PC-9 (cell line): ENCODE measurements at regions not wholly inside any gene's neighbourhood (a gene's known extent, or its start where the extent isn't known, plus 50 kb on each side); places are given as distances from the start of the nearest gene placed in this dataset.

Source experiments
- BruUV-seq: library from RNA; stranded (reverse); fragments of 400-500 nt; replicated peaks from 2 replicates; lab custom pipeline; 2021; lab: Mats Ljungman, UMichigan
- CTCF ChIA-PET: fragments of 300-600 bp; sonication (Branson Sonifier 250); formaldehyde crosslinking; loops from one replicate; lab custom pipeline; 2022; ENCODE audit warnings: antibody characterized with exemption; lab: Charles Lee
- POLR2A ChIA-PET: fragments of 300-600 bp; sonication (Branson Sonifier 250); formaldehyde crosslinking; loops from one replicate; lab custom pipeline; 2022; ENCODE audit warnings: antibody characterized with exemption; ENCODE audit not compliant: unreplicated experiment; lab: Charles Lee
- DNase-seq, 2 experiments: peaks; one replicate each; pipeline versions ENCODE4 v3.0.0 to v3.0.0-alpha.2; 2015 to 2022; ENCODE audit warnings: mixed read lengths in 1 of 2
- H2AFZ ChIP-seq: fragments of 200-600 bp; sonication (generic); 2 replicates; pipeline ENCODE4 v1.8.1; 2017; ENCODE audit warnings: antibody characterized with exemption
- H3F3A ChIP-seq: fragments of 200-600 bp; sonication (generic); 2 replicates; pipeline ENCODE4 v1.8.1; 2017; ENCODE audit warnings: antibody characterized with exemption, mild to moderate bottlenecking, low read depth; ENCODE audit not compliant: insufficient read depth
- H3K27ac ChIP-seq: fragments of 200-600 bp; sonication (generic); 2 replicates; pipeline ENCODE4 v1.6.1; 2016; ENCODE audit warnings: mixed run types
- H3K27me3 ChIP-seq: fragments of 200-600 bp; sonication (generic); 2 replicates; pipeline ENCODE4 v1.6.1; 2016; ENCODE audit warnings: low read depth, mixed run types; ENCODE audit not compliant: insufficient read depth
- H3K36me3 ChIP-seq: fragments of 200-600 bp; sonication (generic); 2 replicates; pipeline ENCODE4 v1.6.1; 2016; ENCODE audit warnings: low read depth, mixed run types
- H3K4me1 ChIP-seq: fragments of 200-600 bp; sonication (generic); replicated peaks from 2 replicates; pipeline ENCODE4 v1.6.1; 2016; ENCODE audit warnings: mixed run types; ENCODE audit not compliant: insufficient read depth
- H3K4me2 ChIP-seq: fragments of 200-600 bp; sonication (generic); 2 replicates; pipeline ENCODE4 v1.6.1; 2017; ENCODE audit warnings: mixed run types
- H3K4me3 ChIP-seq: fragments of 200-600 bp; sonication (generic); 2 replicates; pipeline ENCODE4 v1.6.1; 2016; ENCODE audit warnings: mixed run types
- H3K79me2 ChIP-seq: fragments of 200-600 bp; sonication (generic); 2 replicates; pipeline ENCODE4 v1.6.1; 2017; ENCODE audit warnings: low read depth, mixed run types
- H3K9me2 ChIP-seq: fragments of 200-600 bp; sonication (generic); 2 replicates; pipeline ENCODE4 v1.8.1; 2017; ENCODE audit warnings: mild to moderate bottlenecking; ENCODE audit not compliant: insufficient read depth
- H3K9me3 ChIP-seq: fragments of 200-600 bp; sonication (generic); 2 replicates; pipeline ENCODE4 v1.8.1; 2016; ENCODE audit warnings: low read depth; ENCODE audit not compliant: insufficient read depth
- H4K20me1 ChIP-seq: fragments of 200-600 bp; sonication (generic); 2 replicates; pipeline ENCODE4 v1.8.1; 2017; ENCODE audit not compliant: insufficient read depth
- EZH2 ChIP-seq: fragments of 200-600 bp; sonication (generic); IDR thresholded peaks from 2 replicates; pipeline ENCODE4 v1.8.0; 2017; ENCODE audit warnings: antibody characterized with exemption, low read depth
- intact Hi-C: fragments of 100-400 bp; cut with micrococcal nuclease; formaldehyde crosslinking; loops from one replicate; pipeline ENCODE4 v1.10.0; 2022; ENCODE audit not compliant: unreplicated experiment
- TF ChIP-seq, protein P1 (sequence below): fragments of 200-600 bp; sonication (generic); conservative IDR thresholded peaks from 2 replicates; pipeline ENCODE4 v1.6.1; 2017; ENCODE audit warnings: mixed run types, antibody characterized with exemption, mild to moderate bottlenecking, moderate library complexity

DNA sequence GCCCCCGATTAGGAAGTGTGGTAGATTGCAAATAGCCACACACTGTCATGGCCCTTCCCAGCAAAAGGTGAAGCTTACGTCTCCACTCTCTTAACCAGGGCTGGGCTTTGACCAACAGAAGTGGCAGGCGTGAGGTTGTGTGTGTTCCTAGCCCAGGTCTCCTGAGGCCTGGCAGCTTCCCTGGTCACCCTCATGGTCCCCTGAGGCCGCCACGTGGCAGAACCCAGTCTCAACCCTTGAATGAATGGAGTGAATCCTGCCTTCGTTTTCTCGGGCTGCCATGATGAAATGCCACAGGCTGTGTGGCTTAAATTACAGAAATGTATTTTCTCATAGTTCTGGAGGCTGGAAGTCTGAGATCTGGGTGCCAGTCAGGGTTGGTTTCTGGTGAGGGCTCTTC is 370.4 kb downstream of the IRX2 start:
- POLR2A ChIA-PET = no interaction called here
- BruUV-seq = no TSS peak
- no peaks in the 10 kb centered on the region for H3K4me1 ChIP-seq
- H3F3A ChIP-seq = no peaks in the 10 kb centered on the region
- no peak overlapping the region for H3K27ac ChIP-seq
- H2AFZ ChIP-seq = no peak overlapping the region
- H3K79me2 ChIP-seq = no peaks in the 10 kb centered on the region
- no peaks in the 10 kb centered on the region for H3K36me3 ChIP-seq
- H3K4me3 ChIP-seq = no peak overlapping the region
- H3K27me3 ChIP-seq = peaks cover 90% of the 10 kb centered on the region
- intact Hi-C loops = no loop called here
- CTCF ChIA-PET = no interaction called here
- TF ChIP-seq, protein P1, sequence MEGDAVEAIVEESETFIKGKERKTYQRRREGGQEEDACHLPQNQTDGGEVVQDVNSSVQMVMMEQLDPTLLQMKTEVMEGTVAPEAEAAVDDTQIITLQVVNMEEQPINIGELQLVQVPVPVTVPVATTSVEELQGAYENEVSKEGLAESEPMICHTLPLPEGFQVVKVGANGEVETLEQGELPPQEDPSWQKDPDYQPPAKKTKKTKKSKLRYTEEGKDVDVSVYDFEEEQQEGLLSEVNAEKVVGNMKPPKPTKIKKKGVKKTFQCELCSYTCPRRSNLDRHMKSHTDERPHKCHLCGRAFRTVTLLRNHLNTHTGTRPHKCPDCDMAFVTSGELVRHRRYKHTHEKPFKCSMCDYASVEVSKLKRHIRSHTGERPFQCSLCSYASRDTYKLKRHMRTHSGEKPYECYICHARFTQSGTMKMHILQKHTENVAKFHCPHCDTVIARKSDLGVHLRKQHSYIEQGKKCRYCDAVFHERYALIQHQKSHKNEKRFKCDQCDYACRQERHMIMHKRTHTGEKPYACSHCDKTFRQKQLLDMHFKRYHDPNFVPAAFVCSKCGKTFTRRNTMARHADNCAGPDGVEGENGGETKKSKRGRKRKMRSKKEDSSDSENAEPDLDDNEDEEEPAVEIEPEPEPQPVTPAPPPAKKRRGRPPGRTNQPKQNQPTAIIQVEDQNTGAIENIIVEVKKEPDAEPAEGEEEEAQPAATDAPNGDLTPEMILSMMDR = no peak
- TF ChIP-seq EZH2 = no peak
- DNase-seq = no peak
- H3K9me3 ChIP-seq = no peaks in the 10 kb centered on the region
- no peaks in the 10 kb centered on the region for H4K20me1 ChIP-seq
- no peak overlapping the region for H3K4me2 ChIP-seq
- no peaks in the 10 kb centered on the region for H3K9me2 ChIP-seq

DNA sequence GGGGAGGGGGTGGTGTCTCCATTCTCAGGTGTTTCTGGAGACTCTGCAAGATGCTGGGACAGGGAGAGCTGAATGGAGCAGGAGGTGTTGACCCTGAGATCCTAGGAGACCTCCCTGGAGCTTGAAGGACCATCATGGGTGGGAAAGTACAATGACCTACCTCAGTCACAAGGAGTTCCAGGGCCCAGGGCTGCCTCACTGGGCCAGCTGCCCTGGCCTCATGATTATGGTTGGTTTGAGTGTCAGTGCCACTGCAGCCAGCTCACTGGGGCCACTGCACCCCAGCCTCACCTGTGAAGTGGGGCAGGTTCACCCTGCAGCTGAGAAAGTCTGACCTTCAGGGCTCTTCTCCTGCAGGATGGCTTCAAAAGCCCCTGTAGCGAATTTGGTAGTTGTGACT is 372.5 kb downstream of the IRX2 start:
- Histone ChIP-seq H3K9me2 (no peaks in the 10 kb centered on the region), H3K79me2 (no peaks in the 10 kb centered on the region), H3K4me3 (no peak overlapping the region), H3K27me3 (peaks cover 90% of the 10 kb centered on the region), H3K36me3 (no peaks in the 10 kb centered on the region), H3F3A (no peaks in the 10 kb centered on the region), H2AFZ (no peak overlapping the region), H3K9me3 (no peaks in the 10 kb centered on the region), H4K20me1 (no peaks in the 10 kb centered on the region), H3K27ac (no peak overlapping the region), H3K4me2 (no peak overlapping the region), H3K4me1 (no peaks in the 10 kb centered on the region)
- ChIA-PET CTCF (no interaction called here), POLR2A (interaction anchor here (0.6 kb wide), 1 partner anchor 640 kb away, joined by 8 read pairs; no protein-coding TSS in a partner anchor)
- no peak for DNase-seq
- BruUV-seq = no TSS peak
- intact Hi-C loops = no loop called here
- TF ChIP-seq, protein P1 = no peak
- TF ChIP-seq EZH2 = no peak

DNA sequence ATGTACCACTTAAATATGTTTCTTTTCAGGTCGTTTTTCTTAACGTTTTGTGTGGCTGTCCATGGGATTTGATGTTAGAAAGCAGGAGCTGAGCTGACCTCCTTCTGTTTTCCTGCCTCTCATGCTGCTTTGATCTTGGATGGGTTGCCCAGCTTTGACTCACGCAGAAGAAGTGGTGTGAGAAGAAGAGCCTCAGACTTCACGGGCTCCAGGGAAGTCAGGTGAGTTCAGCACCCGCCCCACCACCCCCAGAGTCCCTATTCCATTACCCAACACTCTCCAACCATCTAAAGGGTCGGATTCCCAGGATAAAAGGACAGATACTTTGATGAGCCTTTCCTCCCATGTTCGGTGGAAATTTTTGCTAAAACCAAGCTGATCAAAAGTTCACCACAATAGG is 373.4 kb downstream of the IRX2 start:
- Histone ChIP-seq H3K36me3 (no peaks in the 10 kb centered on the region), H4K20me1 (no peaks in the 10 kb centered on the region), H3K9me3 (no peaks in the 10 kb centered on the region), H3K9me2 (no peaks in the 10 kb centered on the region), H3K79me2 (no peaks in the 10 kb centered on the region), H3K4me3 (no peak overlapping the region), H3K27ac (no peak overlapping the region), H3K27me3 (peaks cover 90% of the 10 kb centered on the region), H2AFZ (no peak overlapping the region), H3K4me1 (no peaks in the 10 kb centered on the region), H3K4me2 (no peak overlapping the region), H3F3A (no peaks in the 10 kb centered on the region)
- intact Hi-C loops = no loop called here
- TF ChIP-seq EZH2 = no peak
- TF ChIP-seq, protein P1 = no peak
- no TSS peak for BruUV-seq
- ChIA-PET CTCF (no interaction called here), POLR2A (no interaction called here)
- DNase-seq = no peak
